ENCODE measurements at regions not wholly inside any gene's neighbourhood (a gene's known extent, or its start where the extent isn't known, plus 50 kb on each side); places are given as distances from the start of the nearest gene placed in this dataset.

DNA sequence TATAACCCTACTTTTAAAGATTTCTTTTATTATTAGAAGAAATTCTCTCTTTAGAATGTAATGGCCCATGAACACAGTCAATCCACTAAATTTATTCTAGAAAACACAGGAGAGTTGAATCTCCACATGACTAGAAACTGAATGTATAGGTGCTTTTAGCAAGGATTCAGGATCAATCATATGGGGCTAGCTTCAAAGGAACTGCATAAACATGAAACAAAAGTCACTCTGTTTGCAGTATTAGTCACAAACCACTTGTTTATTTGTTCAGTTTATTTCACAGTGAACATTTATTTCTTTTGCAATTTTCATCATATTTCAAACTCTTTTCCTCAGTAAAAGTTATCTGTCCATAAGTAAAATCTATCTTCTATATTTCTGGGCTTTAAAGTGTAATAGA, 1604.6 kb downstream of the PCDH18 start:
- TF ChIP-seq, protein P1, sequence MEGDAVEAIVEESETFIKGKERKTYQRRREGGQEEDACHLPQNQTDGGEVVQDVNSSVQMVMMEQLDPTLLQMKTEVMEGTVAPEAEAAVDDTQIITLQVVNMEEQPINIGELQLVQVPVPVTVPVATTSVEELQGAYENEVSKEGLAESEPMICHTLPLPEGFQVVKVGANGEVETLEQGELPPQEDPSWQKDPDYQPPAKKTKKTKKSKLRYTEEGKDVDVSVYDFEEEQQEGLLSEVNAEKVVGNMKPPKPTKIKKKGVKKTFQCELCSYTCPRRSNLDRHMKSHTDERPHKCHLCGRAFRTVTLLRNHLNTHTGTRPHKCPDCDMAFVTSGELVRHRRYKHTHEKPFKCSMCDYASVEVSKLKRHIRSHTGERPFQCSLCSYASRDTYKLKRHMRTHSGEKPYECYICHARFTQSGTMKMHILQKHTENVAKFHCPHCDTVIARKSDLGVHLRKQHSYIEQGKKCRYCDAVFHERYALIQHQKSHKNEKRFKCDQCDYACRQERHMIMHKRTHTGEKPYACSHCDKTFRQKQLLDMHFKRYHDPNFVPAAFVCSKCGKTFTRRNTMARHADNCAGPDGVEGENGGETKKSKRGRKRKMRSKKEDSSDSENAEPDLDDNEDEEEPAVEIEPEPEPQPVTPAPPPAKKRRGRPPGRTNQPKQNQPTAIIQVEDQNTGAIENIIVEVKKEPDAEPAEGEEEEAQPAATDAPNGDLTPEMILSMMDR (IDR thresholded peaks at IDR 0.05), result no peak
- no peak for TF ChIP-seq POLR2A (IDR thresholded peaks at IDR 0.05)
